GM04504 (cell line): ENCODE measurements at regions not wholly inside any gene's neighbourhood (a gene's known extent, or its start where the extent isn't known, plus 50 kb on each side); places are given as distances from the start of the nearest gene placed in this dataset.

Experiments used
- DNase-seq: peaks from one replicate; pipeline ENCODE4 v3.0.0-alpha.2; 2012; ENCODE audit warnings: low read depth

- no peak for DNase-seq
Observed at GRCh38 chr1:67560580-67561255, 124.3 kb upstream of the GADD45A start.

GRCh38 chr1:67561704-67562113, 123.3 kb upstream of the GADD45A start:
- peak; percentile 67 for DNase-seq

- DNase-seq: no peak
Observed at GRCh38 chr1:67563684-67564083, 121.3 kb upstream of the GADD45A start.

- DNase-seq: peak; percentile 85
Observed at GRCh38 chr1:67564193-67564592, 120.8 kb upstream of the GADD45A start.

- DNase-seq: no peak
Observed at GRCh38 chr1:67566803-67567377, 118.1 kb upstream of the GADD45A start.

GRCh38 chr1:67570486-67571143, 114.4 kb upstream of the GADD45A start:
- DNase-seq: peak; percentile 86

GRCh38 chr1:67571406-67571805, 113.6 kb upstream of the GADD45A start:
- DNase-seq: no peak

GRCh38 chr1:67571901-67572593, 113.0 kb upstream of the GADD45A start:
- no peak for DNase-seq

- no peak for DNase-seq
Observed at GRCh38 chr1:67572594-67573221, 112.3 kb upstream of the GADD45A start.

GRCh38 chr1:67573311-67573872, 111.6 kb upstream of the GADD45A start:
- DNase-seq: no peak

GRCh38 chr1:67574221-67574620, 110.8 kb upstream of the GADD45A start:
- DNase-seq: no peak

GRCh38 chr1:67575861-67576260, 109.1 kb upstream of the GADD45A start:
- peak; percentile 72 for DNase-seq

GRCh38 chr1:67576474-67576873, 108.5 kb upstream of the GADD45A start:
- DNase-seq: no peak

GRCh38 chr1:67577646-67578045, 107.4 kb upstream of the GADD45A start:
- DNase-seq: no peak

GRCh38 chr1:67578397-67579020, 106.5 kb upstream of the GADD45A start:
- DNase-seq: no peak

- DNase-seq: no peak
Observed at GRCh38 chr1:67579623-67580394, 105.2 kb upstream of the GADD45A start.

- no peak for DNase-seq
Observed at GRCh38 chr1:67580691-67581403, 104.2 kb upstream of the GADD45A start.

GRCh38 chr1:67582625-67583461, 102.2 kb upstream of the GADD45A start:
- no peak for DNase-seq

- no peak for DNase-seq
Observed at GRCh38 chr1:67583462-67583950, 101.5 kb upstream of the GADD45A start.
